Thyroid gland (tissue), 4 donors: ENCODE measurements at regions not wholly inside any gene's neighbourhood (a gene's known extent, or its start where the extent isn't known, plus 50 kb on each side); places are given as distances from the start of the nearest gene placed in this dataset.

Experiments used
- DNase-seq, 2 donors: peaks; one replicate each; pipeline ENCODE4 v3.0.0-alpha.2; 2019
- H3K27ac ChIP-seq, 3 donors: fragments of 200-600 bp; sonication (generic); 1 replicate in 2 of 3; 2 replicates in 1 of 3; pipeline ENCODE4 v1.5.1; 2016 to 2019; ENCODE audit warnings: mild to moderate bottlenecking in 1 of 3, moderate library complexity in 1 of 3
- H3K27me3 ChIP-seq: fragments of 200-600 bp; sonication (generic); one replicate; pipeline ENCODE4 v1.5.1; 2019
- H3K36me3 ChIP-seq, 2 donors: fragments of 200-600 bp; sonication (generic); one replicate each; pipeline ENCODE4 v1.5.1; 2016 to 2019
- H3K4me1 ChIP-seq, 2 donors: fragments of 200-600 bp; sonication (generic); one replicate each; pipeline ENCODE4 v1.5.1; 2017 to 2019
- H3K4me3 ChIP-seq, 3 donors: fragments of 200-600 bp; sonication (generic); replicated peaks in 1 of 3; 1 replicate in 2 of 3; 2 replicates in 1 of 3; pipeline ENCODE4 v1.5.1; 2016; ENCODE audit warnings: mild to moderate bottlenecking in 1 of 3
- H3K9me3 ChIP-seq: fragments of 200-600 bp; sonication (generic); one replicate; pipeline ENCODE4 v1.5.1; 2017
- CTCF ChIP-seq, 6 experiments: fragments of 200-600 bp in 3 of 6; fragments of 450-650 bp in 3 of 6; sonication (generic) in 3 of 6; IDR thresholded peaks; one replicate each; pipeline ENCODE4 v1.5.1; 2016 to 2019; ENCODE audit warnings: antibody characterized with exemption in 6 of 6, mild to moderate bottlenecking in 2 of 6, inconsistent platforms in 1 of 6, moderate library complexity in 1 of 6
- POLR2A ChIP-seq, 2 donors: fragments of 450-650 bp; IDR thresholded peaks; one replicate each; pipeline ENCODE4 v1.6.1; 2017; ENCODE audit warnings: antibody characterized with exemption in 2 of 2, mild to moderate bottlenecking in 2 of 2, moderate library complexity in 1 of 2
- WGBS, 2 donors: methylation state at CpG; one replicate each; pipeline ENCODE4 v1.1.5; 2017; 5-methylcytosine and 5-hydroxymethylcytosine counted together
- intact Hi-C: fragments of 100-400 bp; cut with DNase I; formaldehyde crosslinking; loops from one replicate; pipeline ENCODE4 v1.15.1; 2023

- no peaks in the 10 kb centered on the region for H3K27me3 ChIP-seq
- no peak overlapping the region for H3K4me3 ChIP-seq
- H3K9me3 ChIP-seq: no peaks in the 10 kb centered on the region
- intact Hi-C loops: no loop called here
- H3K36me3 ChIP-seq: no peaks in the 10 kb centered on the region
- H3K27ac ChIP-seq: no peak overlapping the region
- 88 to 89% methylated on average over 11 of the region's 11 CpGs for WGBS, 2 donors
- TF ChIP-seq POLR2A (IDR thresholded peaks at IDR 0.05) (no peak), CTCF (IDR thresholded peaks at IDR 0.05) (no peak)
- H3K4me1 ChIP-seq: peaks cover 4 to 19% of the 10 kb centered on the region in 2 donors
- DNase-seq: no peak
These were observed 50.6 kb upstream of the ODC1 start for GRCh38 chr2:10498525-10499274.
